Panc1 (cell line): ENCODE measurements at regions not wholly inside any gene's neighbourhood (a gene's known extent, or its start where the extent isn't known, plus 50 kb on each side); places are given as distances from the start of the nearest gene placed in this dataset.

Experiments used
- ATAC-seq: fragments of 200-7000 bp; cut with Tn5 transposase; 2 replicates; pipeline ENCODE4 v1.9.1; 2020; ENCODE audit warnings: mild to moderate bottlenecking, moderate library complexity
- BruUV-seq: library from RNA; stranded (reverse); fragments of 400-500 nt; replicated peaks from 2 replicates; lab custom pipeline; 2021; lab: Mats Ljungman, UMichigan
- CTCF ChIA-PET: fragments of 300-600 bp; sonication (Branson Sonifier 250); formaldehyde crosslinking; loops from one replicate; lab custom pipeline; 2022; ENCODE audit warnings: antibody characterized with exemption; lab: Charles Lee
- POLR2A ChIA-PET: fragments of 300-600 bp; sonication (Branson Sonifier 250); formaldehyde crosslinking; loops from one replicate; lab custom pipeline; 2022; ENCODE audit warnings: antibody characterized with exemption; lab: Charles Lee
- DNase-seq: peaks from one replicate; pipeline ENCODE4 v3.0.0-alpha.2; 2010; ENCODE audit warnings: low read depth, low spot score
- H3K27ac ChIP-seq: 2 replicates; pipeline ENCODE4 v1.5.1; 2011; ENCODE audit warnings: mild to moderate bottlenecking, low read length, inconsistent platforms
- H3K27me3 ChIP-seq: fragments of 200-500 bp; sonication (Bioruptor generic); 2 replicates; pipeline ENCODE4 v1.6.0; 2014; ENCODE audit warnings: low read length, inconsistent platforms; ENCODE audit not compliant: control insufficient read depth, insufficient read depth
- H3K36me3 ChIP-seq: fragments of 200-500 bp; sonication (Bioruptor generic); 2 replicates; pipeline ENCODE4 v1.5.1; 2014; ENCODE audit warnings: inconsistent platforms, mild to moderate bottlenecking, low read length, moderate library complexity; ENCODE audit not compliant: control insufficient read depth, insufficient read depth
- H3K4me1 ChIP-seq: 2 replicates; pipeline ENCODE4 v1.5.1; 2011; ENCODE audit warnings: inconsistent platforms, mild to moderate bottlenecking, low read length, moderate library complexity; ENCODE audit not compliant: control insufficient read depth, insufficient read depth
- H3K4me3 ChIP-seq, 2 experiments: 2 replicates each; pipeline ENCODE4 v1.5.1; 2011 to 2012; ENCODE audit warnings: low read depth in 2 of 2, low read length in 2 of 2, mild to moderate bottlenecking in 2 of 2, inconsistent platforms in 1 of 2, moderate library complexity in 1 of 2
- H3K9me3 ChIP-seq: fragments of 200-500 bp; sonication (Bioruptor generic); 2 replicates; pipeline ENCODE4 v1.5.1; 2014; ENCODE audit warnings: low read depth, mild to moderate bottlenecking, inconsistent platforms, low read length, moderate library complexity; ENCODE audit not compliant: control insufficient read depth, insufficient read depth
- POLR2AphosphoS5 ChIP-seq: IDR thresholded peaks from 2 replicates; pipeline ENCODE4 v1.6.1; 2012; ENCODE audit warnings: mild to moderate bottlenecking, low read depth, low read length, moderate library complexity
- SIN3A ChIP-seq: IDR thresholded peaks from 2 replicates; pipeline ENCODE4 v1.6.1; 2012; ENCODE audit warnings: low read depth, mild to moderate bottlenecking, low read length, moderate library complexity, borderline replicate concordance; ENCODE audit not compliant: insufficient read depth
- TCF7L2 ChIP-seq: IDR thresholded peaks from 2 replicates; pipeline ENCODE4 v1.6.1; 2011; ENCODE audit warnings: mild to moderate bottlenecking, low read depth, low read length, inconsistent platforms
- in situ Hi-C: cut with HindIII; loops from 2 replicates; pipeline ENCODE4 v1.10.0; 2016; ENCODE audit warnings: low sequenced_read_pairs, low pct_unique_long_range_greater_than_20kb
- intact Hi-C: fragments of 100-400 bp; cut with micrococcal nuclease; formaldehyde crosslinking; loops from one replicate; pipeline ENCODE4 v1.10.0; 2022; ENCODE audit not compliant: unreplicated experiment
- TF ChIP-seq, protein P1 (sequence below), 2 experiments: IDR thresholded peaks; 2 replicates each; pipeline ENCODE4 v1.6.1; 2011 to 2012; ENCODE audit warnings: low read depth in 2 of 2, control low read depth in 1 of 2, low read length in 1 of 2, mild to moderate bottlenecking in 1 of 2, moderate library complexity in 1 of 2; ENCODE audit not compliant: insufficient read depth in 1 of 2
- TF ChIP-seq, protein P2 (sequence below): fragments of 450-650 bp; IDR thresholded peaks from 2 replicates; pipeline ENCODE4 v1.5.1; 2017; ENCODE audit warnings: mild to moderate bottlenecking

GRCh38 chr20:46804126-46804525 lies 90.5 kb upstream of the EYA2 start:
- Histone ChIP-seq H3K27ac (no peak overlapping the region), H3K27me3 (peaks cover 2% of the 10 kb centered on the region), H3K9me3 (no peaks in the 10 kb centered on the region), H3K4me3 (no peak overlapping the region), H3K4me1 (no peaks in the 10 kb centered on the region), H3K36me3 (no peaks in the 10 kb centered on the region)
- no peak for TF ChIP-seq SIN3A
- no TSS peak for BruUV-seq
- DNase-seq: no peak
- ATAC-seq: no peak
- ChIA-PET POLR2A (no interaction called here), CTCF (interaction anchor here (0.7 kb wide), 1 partner anchor 35 kb away, joined by 10 read pairs; no protein-coding TSS in a partner anchor)
- intact Hi-C loops (no loop called here), in situ Hi-C loops (no loop called here)

DNA sequence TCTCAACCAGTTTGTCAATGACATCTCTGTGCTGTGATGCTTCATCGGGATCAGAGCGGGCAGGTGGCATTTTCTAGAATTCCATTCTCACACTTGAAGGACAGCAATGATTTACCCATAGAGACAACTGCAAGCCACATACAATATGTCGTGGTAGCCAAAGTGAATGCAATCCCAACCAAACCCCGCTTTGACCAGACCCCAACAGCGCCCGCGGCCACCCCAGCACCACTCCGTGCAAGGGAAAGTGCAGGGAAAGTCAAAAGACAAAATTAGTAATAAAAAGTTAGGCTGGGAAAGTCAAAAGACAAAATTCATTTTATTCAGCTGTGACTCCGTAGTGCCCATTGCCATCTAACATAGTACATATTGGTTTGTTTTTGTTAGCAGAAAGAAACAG lies 88.8 kb upstream of the EYA2 start:
- ChIA-PET CTCF (no interaction called here), POLR2A (no interaction called here)
- no peaks in the 10 kb centered on the region for H3K36me3 ChIP-seq
- H3K27me3 ChIP-seq: no peaks in the 10 kb centered on the region
- TF ChIP-seq SIN3A (no peak), POLR2AphosphoS5 (no peak)
- TF ChIP-seq, protein P1, sequence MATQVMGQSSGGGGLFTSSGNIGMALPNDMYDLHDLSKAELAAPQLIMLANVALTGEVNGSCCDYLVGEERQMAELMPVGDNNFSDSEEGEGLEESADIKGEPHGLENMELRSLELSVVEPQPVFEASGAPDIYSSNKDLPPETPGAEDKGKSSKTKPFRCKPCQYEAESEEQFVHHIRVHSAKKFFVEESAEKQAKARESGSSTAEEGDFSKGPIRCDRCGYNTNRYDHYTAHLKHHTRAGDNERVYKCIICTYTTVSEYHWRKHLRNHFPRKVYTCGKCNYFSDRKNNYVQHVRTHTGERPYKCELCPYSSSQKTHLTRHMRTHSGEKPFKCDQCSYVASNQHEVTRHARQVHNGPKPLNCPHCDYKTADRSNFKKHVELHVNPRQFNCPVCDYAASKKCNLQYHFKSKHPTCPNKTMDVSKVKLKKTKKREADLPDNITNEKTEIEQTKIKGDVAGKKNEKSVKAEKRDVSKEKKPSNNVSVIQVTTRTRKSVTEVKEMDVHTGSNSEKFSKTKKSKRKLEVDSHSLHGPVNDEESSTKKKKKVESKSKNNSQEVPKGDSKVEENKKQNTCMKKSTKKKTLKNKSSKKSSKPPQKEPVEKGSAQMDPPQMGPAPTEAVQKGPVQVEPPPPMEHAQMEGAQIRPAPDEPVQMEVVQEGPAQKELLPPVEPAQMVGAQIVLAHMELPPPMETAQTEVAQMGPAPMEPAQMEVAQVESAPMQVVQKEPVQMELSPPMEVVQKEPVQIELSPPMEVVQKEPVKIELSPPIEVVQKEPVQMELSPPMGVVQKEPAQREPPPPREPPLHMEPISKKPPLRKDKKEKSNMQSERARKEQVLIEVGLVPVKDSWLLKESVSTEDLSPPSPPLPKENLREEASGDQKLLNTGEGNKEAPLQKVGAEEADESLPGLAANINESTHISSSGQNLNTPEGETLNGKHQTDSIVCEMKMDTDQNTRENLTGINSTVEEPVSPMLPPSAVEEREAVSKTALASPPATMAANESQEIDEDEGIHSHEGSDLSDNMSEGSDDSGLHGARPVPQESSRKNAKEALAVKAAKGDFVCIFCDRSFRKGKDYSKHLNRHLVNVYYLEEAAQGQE (IDR thresholded peaks at IDR 0.05; ENCODE audit: insufficient read depth in 1 of 2, low read depth in 2 of 2, low read length in 1 of 2): no peak
- in situ Hi-C loops (no loop called here), intact Hi-C loops (no loop called here)
- no peak for ATAC-seq
- no peak for DNase-seq
- H3K4me3 ChIP-seq: no peak overlapping the region
- BruUV-seq: no TSS peak
- H3K4me1 ChIP-seq: no peaks in the 10 kb centered on the region
- H3K27ac ChIP-seq: no peak overlapping the region
- no peaks in the 10 kb centered on the region for H3K9me3 ChIP-seq

DNA sequence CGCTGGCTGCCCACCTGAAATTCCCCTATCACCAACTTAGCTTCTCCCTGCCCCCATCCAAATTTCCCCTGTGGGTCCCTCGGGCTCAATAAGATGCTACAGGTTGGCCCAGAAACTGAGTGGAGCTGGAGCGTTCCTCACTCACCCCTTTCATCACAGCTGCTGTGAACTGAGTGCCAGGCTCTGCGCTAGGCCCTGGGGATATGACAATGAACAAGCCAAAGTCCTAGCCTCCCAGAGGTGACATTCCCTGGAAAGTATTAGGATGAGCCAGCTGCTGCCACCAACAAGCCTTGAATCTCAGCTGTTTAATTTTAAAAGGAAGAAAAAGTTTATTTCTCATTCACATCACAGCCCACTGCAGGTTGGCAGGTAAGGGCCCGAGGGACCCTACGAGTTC lies 86.6 kb upstream of the EYA2 start:
- no peaks in the 10 kb centered on the region for H3K36me3 ChIP-seq
- no peaks in the 10 kb centered on the region for H3K9me3 ChIP-seq
- H3K4me1 ChIP-seq: no peaks in the 10 kb centered on the region
- H3K27me3 ChIP-seq: no peaks in the 10 kb centered on the region
- H3K4me3 ChIP-seq: no peak overlapping the region
- in situ Hi-C loops: no loop called here
- BruUV-seq: no TSS peak
- ATAC-seq (no peak), DNase-seq (no peak)
- ChIA-PET POLR2A (no interaction called here), CTCF (no interaction called here)
- no peak overlapping the region for H3K27ac ChIP-seq
- TF ChIP-seq TCF7L2: no peak
- TF ChIP-seq, protein P1 (IDR thresholded peaks at IDR 0.05; ENCODE audit: insufficient read depth in 1 of 2, low read depth in 2 of 2, low read length in 1 of 2): no peak
- TF ChIP-seq, protein P2, sequence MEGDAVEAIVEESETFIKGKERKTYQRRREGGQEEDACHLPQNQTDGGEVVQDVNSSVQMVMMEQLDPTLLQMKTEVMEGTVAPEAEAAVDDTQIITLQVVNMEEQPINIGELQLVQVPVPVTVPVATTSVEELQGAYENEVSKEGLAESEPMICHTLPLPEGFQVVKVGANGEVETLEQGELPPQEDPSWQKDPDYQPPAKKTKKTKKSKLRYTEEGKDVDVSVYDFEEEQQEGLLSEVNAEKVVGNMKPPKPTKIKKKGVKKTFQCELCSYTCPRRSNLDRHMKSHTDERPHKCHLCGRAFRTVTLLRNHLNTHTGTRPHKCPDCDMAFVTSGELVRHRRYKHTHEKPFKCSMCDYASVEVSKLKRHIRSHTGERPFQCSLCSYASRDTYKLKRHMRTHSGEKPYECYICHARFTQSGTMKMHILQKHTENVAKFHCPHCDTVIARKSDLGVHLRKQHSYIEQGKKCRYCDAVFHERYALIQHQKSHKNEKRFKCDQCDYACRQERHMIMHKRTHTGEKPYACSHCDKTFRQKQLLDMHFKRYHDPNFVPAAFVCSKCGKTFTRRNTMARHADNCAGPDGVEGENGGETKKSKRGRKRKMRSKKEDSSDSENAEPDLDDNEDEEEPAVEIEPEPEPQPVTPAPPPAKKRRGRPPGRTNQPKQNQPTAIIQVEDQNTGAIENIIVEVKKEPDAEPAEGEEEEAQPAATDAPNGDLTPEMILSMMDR: no peak
- no peak for TF ChIP-seq SIN3A
- TF ChIP-seq POLR2AphosphoS5: no peak
- intact Hi-C loops: no loop called here
